WTC11 (cell line): ENCODE measurements at regions not wholly inside any gene's neighbourhood (a gene's known extent, or its start where the extent isn't known, plus 50 kb on each side); places are given as distances from the start of the nearest gene placed in this dataset.

Experiments
- ATAC-seq: fragments of 200-7000 bp; cut with Tn5 transposase; 2 replicates; pipeline ENCODE4 v1.10.0; 2021; ENCODE audit warnings: mild to moderate bottlenecking, moderate library complexity
- CTCF ChIA-PET: fragments of 300-600 bp; sonication (Branson Sonifier 250); formaldehyde crosslinking; loops from one replicate; lab custom pipeline; 2021; ENCODE audit warnings: antibody characterized with exemption; lab: Charles Lee
- POLR2A ChIA-PET: fragments of 350-600 bp; sonication (Branson Sonifier 250); formaldehyde crosslinking; loops from one replicate; lab custom pipeline; 2021; ENCODE audit warnings: antibody characterized with exemption; lab: Charles Lee
- DNase-seq: peaks from one replicate; pipeline ENCODE4 v3.0.0; 2021; ENCODE audit warnings: low spot score
- H3K27ac Mint-ChIP-seq: 2 replicates; pipeline ENCODE4 v1.8.0; 2021; ENCODE audit warnings: mixed read lengths
- H3K27me3 Mint-ChIP-seq: 2 replicates; pipeline ENCODE4 v1.8.0; 2021; ENCODE audit warnings: low read depth, mild to moderate bottlenecking, moderate library complexity, mixed read lengths
- H3K36me3 Mint-ChIP-seq: 2 replicates; pipeline ENCODE4 v1.8.0; 2021; ENCODE audit warnings: mixed read lengths
- H3K4me1 Mint-ChIP-seq: 2 replicates; pipeline ENCODE4 v1.8.0; 2022; ENCODE audit warnings: mixed read lengths
- H3K4me3 Mint-ChIP-seq: 2 replicates; pipeline ENCODE4 v1.8.0; 2021; ENCODE audit warnings: mild to moderate bottlenecking, moderate library complexity, mixed read lengths
- H3K9me3 Mint-ChIP-seq: 2 replicates; pipeline ENCODE4 v1.8.0; 2021; ENCODE audit warnings: mixed read lengths
- CREB1 ChIP-seq: sonication (generic); formaldehyde crosslinking; IDR thresholded peaks from 2 replicates; pipeline ENCODE4 v1.8.0; 2023; ENCODE audit warnings: mild to moderate bottlenecking, missing genetic modification reagents
- E2F1 ChIP-seq: sonication (generic); formaldehyde crosslinking; IDR thresholded peaks from 2 replicates; pipeline ENCODE4 v1.8.0; 2022; ENCODE audit warnings: mild to moderate bottlenecking, missing genetic modification reagents
- ELF4 ChIP-seq: sonication (generic); formaldehyde crosslinking; IDR thresholded peaks from 2 replicates; pipeline ENCODE4 v1.8.1; 2022; ENCODE audit warnings: low read depth, mild to moderate bottlenecking, moderate library complexity, missing genetic modification reagents
- ETV6 ChIP-seq: sonication (generic); formaldehyde crosslinking; IDR thresholded peaks from 2 replicates; pipeline ENCODE4 v1.8.1; 2022; ENCODE audit warnings: mild to moderate bottlenecking, missing genetic modification reagents
- FOXP1 ChIP-seq: sonication (generic); formaldehyde crosslinking; IDR thresholded peaks from 2 replicates; pipeline ENCODE4 v1.8.0; 2022; ENCODE audit warnings: missing genetic modification reagents, mild to moderate bottlenecking, moderate library complexity, borderline replicate concordance
- GABPB1 ChIP-seq: sonication (generic); formaldehyde crosslinking; IDR thresholded peaks from 2 replicates; pipeline ENCODE4 v1.8.1; 2023; ENCODE audit warnings: mild to moderate bottlenecking, missing genetic modification reagents
- HMGA2 ChIP-seq: fragments of 250-450 bp; sonication (Bioruptor Pico); IDR thresholded peaks from 2 replicates; pipeline ENCODE4 v1.4.0; 2021; ENCODE audit warnings: mild to moderate bottlenecking, moderate library complexity
- NFATC4 ChIP-seq: fragments of 250-450 bp; sonication (Bioruptor Pico); IDR thresholded peaks from 2 replicates; pipeline ENCODE4 v1.9.0; 2021; ENCODE audit warnings: mild to moderate bottlenecking
- NR2C2 ChIP-seq: sonication (generic); formaldehyde crosslinking; IDR thresholded peaks from 2 replicates; pipeline ENCODE4 v1.8.0; 2022; ENCODE audit warnings: mild to moderate bottlenecking, missing genetic modification reagents
- TCF7 ChIP-seq: sonication (generic); formaldehyde crosslinking; IDR thresholded peaks from 2 replicates; pipeline ENCODE4 v1.8.0; 2022; ENCODE audit warnings: mild to moderate bottlenecking, low read depth, missing genetic modification reagents, moderate library complexity
- TEAD1 ChIP-seq: sonication (generic); formaldehyde crosslinking; IDR thresholded peaks from 2 replicates; pipeline ENCODE4 v1.8.0; 2022; ENCODE audit warnings: mild to moderate bottlenecking, missing genetic modification reagents
- TP53 ChIP-seq: sonication (generic); formaldehyde crosslinking; IDR thresholded peaks from 2 replicates; pipeline ENCODE4 v1.8.1; 2023; ENCODE audit warnings: mild to moderate bottlenecking, missing genetic modification reagents
- ZNF263 ChIP-seq: sonication (generic); formaldehyde crosslinking; IDR thresholded peaks from 2 replicates; pipeline ENCODE4 v1.8.1; 2022; ENCODE audit warnings: low read depth, mild to moderate bottlenecking, moderate library complexity, missing genetic modification reagents
- ZNF281 ChIP-seq: sonication (generic); formaldehyde crosslinking; IDR thresholded peaks from 2 replicates; pipeline ENCODE4 v1.8.0; 2023; ENCODE audit warnings: mild to moderate bottlenecking, missing genetic modification reagents
- ZNF416 ChIP-seq: fragments of 250-450 bp; sonication (Bioruptor Pico); IDR thresholded peaks from 2 replicates; pipeline ENCODE4 v1.9.0; 2021; ENCODE audit warnings: mild to moderate bottlenecking, inconsistent platforms
- ZNF423 ChIP-seq: fragments of 250-450 bp; sonication (Bioruptor Pico); IDR thresholded peaks from 2 replicates; pipeline ENCODE4 v2.1.2; 2022; ENCODE audit warnings: mild to moderate bottlenecking, moderate library complexity
- TF ChIP-seq, protein P1 (sequence below): fragments of 250-450 bp; sonication (Bioruptor Pico); conservative IDR thresholded peaks from 2 replicates; pipeline ENCODE4 v1.9.0; 2021; ENCODE audit warnings: mild to moderate bottlenecking
- TF ChIP-seq, protein P2 (sequence below): sonication (generic); formaldehyde crosslinking; IDR thresholded peaks from 2 replicates; pipeline ENCODE4 v1.8.1; 2023; ENCODE audit warnings: mild to moderate bottlenecking, missing genetic modification reagents
- TF ChIP-seq, protein P3 (sequence below): sonication (generic); formaldehyde crosslinking; IDR thresholded peaks from 2 replicates; pipeline ENCODE4 v1.8.1; 2022; ENCODE audit warnings: low read depth, missing genetic modification reagents, borderline replicate concordance
- TF ChIP-seq, protein P4 (sequence below): fragments of 200-600 bp; IDR thresholded peaks from 2 replicates; pipeline ENCODE4 v1.8.0; 2022; ENCODE audit warnings: antibody characterized with exemption
- TF ChIP-seq, protein P5 (sequence below): sonication (generic); formaldehyde crosslinking; IDR thresholded peaks from 2 replicates; pipeline ENCODE4 v1.8.0; 2023; ENCODE audit warnings: missing genetic modification reagents

GRCh38 chr22:27447289-27447688 lies 354.3 kb downstream of the MN1 start:
- H3K27me3 Mint-ChIP-seq = peaks cover 3% of the 10 kb centered on the region; the same call in 1 of the 2 replicates
- CTCF ChIA-PET = interaction anchor here (0.5 kb wide), 1 partner anchor 54 kb away, joined by 5 read pairs; no protein-coding TSS in a partner anchor
- H3K4me1 Mint-ChIP-seq = peaks cover 26% of the 10 kb centered on the region
- POLR2A ChIA-PET = no interaction called here
- no peak overlapping the region for H3K27ac Mint-ChIP-seq
- H3K4me3 Mint-ChIP-seq = no peak overlapping the region
- H3K36me3 Mint-ChIP-seq = no peaks in the 10 kb centered on the region
- no peak for ATAC-seq
- TF ChIP-seq TEAD1 (CRISPR knock-in tag) (no peak), ZNF423 (CRISPR knock-in tag) (no peak), CREB1 (no peak)
- peaks cover 12% of the 10 kb centered on the region for H3K9me3 Mint-ChIP-seq
- DNase-seq = no peak

DNA sequence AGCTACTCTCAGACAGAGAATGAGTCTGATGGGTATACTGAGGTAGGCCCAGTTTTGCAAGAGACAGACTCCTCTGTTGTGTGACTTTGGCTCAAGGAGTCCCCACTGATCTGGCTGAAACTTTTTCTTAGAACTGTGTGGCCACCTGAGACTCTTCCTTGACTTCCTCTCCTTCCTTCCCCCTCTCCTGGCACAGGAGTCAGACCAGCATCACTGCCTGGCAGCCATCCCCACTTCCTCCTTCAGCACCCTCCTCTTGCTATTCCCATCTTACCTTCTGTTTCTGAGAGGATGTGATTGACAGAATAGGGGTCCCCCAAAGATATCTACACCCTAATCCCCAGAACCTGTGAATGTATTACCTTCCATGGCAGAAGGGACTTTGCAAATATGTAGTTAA lies 351.1 kb downstream of the MN1 start:
- H3K9me3 Mint-ChIP-seq = peaks cover 12% of the 10 kb centered on the region
- H3K4me3 Mint-ChIP-seq = no peak overlapping the region
- peaks cover 3% of the 10 kb centered on the region; the same call in 1 of the 2 replicates for H3K27me3 Mint-ChIP-seq
- no peaks in the 10 kb centered on the region for H3K36me3 Mint-ChIP-seq
- TF ChIP-seq, protein P1, sequence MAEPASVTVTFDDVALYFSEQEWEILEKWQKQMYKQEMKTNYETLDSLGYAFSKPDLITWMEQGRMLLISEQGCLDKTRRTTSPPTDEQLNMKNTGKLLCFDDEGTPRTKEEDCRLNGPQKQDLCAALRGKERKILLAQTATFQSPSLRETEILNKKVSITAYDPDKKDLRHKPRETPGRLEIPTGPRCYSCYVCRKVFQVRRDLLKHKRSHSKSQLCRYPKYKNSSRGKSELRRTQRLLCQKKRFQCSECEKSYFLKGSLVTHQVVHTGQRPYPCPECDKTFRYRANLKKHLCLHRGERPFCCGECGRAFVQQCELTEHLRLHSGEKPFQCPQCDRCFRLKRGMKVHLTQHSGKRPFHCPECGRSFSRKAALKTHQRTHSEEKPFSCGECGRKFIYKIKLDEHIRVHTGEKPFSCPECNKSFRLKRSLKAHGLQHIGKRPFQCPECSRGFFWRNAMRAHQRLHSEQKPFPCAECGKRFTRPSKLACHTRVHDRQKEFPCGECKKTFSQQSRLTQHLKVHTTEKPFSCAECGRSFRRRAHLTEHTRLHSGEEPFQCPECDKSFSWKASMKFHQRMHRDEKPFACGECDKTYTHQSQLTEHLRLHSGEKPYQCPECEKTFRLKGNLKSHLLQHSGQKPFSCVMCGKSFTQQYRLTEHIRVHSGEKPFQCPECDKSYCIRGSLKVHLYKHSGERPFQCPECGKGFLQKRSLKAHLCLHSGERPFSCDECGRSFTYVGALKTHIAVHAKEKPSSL (CRISPR knock-in tag) = no peak
- TF ChIP-seq ZNF281 (no peak), ZNF416 (CRISPR knock-in tag) (no peak), NR2C2 (CRISPR knock-in tag) (no peak), GABPB1 (no peak), ELF4 (no peak), TP53 (CRISPR knock-in tag) (no peak), ETV6 (CRISPR knock-in tag) (no peak)
- TF ChIP-seq, protein P2, sequence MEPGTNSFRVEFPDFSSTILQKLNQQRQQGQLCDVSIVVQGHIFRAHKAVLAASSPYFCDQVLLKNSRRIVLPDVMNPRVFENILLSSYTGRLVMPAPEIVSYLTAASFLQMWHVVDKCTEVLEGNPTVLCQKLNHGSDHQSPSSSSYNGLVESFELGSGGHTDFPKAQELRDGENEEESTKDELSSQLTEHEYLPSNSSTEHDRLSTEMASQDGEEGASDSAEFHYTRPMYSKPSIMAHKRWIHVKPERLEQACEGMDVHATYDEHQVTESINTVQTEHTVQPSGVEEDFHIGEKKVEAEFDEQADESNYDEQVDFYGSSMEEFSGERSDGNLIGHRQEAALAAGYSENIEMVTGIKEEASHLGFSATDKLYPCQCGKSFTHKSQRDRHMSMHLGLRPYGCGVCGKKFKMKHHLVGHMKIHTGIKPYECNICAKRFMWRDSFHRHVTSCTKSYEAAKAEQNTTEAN = no peak
- TF ChIP-seq, protein P3, sequence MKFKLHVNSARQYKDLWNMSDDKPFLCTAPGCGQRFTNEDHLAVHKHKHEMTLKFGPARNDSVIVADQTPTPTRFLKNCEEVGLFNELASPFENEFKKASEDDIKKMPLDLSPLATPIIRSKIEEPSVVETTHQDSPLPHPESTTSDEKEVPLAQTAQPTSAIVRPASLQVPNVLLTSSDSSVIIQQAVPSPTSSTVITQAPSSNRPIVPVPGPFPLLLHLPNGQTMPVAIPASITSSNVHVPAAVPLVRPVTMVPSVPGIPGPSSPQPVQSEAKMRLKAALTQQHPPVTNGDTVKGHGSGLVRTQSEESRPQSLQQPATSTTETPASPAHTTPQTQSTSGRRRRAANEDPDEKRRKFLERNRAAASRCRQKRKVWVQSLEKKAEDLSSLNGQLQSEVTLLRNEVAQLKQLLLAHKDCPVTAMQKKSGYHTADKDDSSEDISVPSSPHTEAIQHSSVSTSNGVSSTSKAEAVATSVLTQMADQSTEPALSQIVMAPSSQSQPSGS = no peak
- DNase-seq (no peak), ATAC-seq (no peak)
- ChIA-PET POLR2A (no interaction called here), CTCF (no interaction called here)
- H3K27ac Mint-ChIP-seq = no peak overlapping the region
- peaks cover 25% of the 10 kb centered on the region for H3K4me1 Mint-ChIP-seq

DNA sequence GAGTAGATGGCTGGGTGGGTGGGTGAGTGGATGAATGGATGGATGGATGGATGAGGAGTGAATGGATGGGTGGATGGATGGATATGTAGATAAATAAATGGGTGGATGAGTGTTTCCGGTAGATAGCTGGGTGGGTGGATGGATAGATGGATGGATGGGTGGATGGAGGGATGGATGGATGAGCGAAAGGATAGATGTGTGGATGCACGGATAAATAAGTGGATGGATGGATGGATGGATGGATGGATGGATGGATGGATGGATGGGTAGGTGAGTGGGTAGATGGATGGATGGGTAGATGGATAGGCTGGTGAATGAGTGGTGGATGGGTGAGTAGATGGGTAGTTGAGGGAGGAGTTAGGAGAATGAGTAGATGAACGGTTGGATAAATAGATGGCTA lies 349.3 kb downstream of the MN1 start:
- Mint-ChIP-seq H3K27me3 (peaks cover 3% of the 10 kb centered on the region; the same call in 1 of the 2 replicates), H3K36me3 (no peaks in the 10 kb centered on the region), H3K27ac (no peak overlapping the region), H3K9me3 (peaks cover 12% of the 10 kb centered on the region), H3K4me1 (peaks cover 30% of the 10 kb centered on the region), H3K4me3 (no peak overlapping the region)
- DNase-seq (no peak), ATAC-seq (no peak)
- ChIA-PET CTCF (no interaction called here), POLR2A (no interaction called here)
- TF ChIP-seq TCF7 (CRISPR knock-in tag) = no peak
- TF ChIP-seq, protein P4, sequence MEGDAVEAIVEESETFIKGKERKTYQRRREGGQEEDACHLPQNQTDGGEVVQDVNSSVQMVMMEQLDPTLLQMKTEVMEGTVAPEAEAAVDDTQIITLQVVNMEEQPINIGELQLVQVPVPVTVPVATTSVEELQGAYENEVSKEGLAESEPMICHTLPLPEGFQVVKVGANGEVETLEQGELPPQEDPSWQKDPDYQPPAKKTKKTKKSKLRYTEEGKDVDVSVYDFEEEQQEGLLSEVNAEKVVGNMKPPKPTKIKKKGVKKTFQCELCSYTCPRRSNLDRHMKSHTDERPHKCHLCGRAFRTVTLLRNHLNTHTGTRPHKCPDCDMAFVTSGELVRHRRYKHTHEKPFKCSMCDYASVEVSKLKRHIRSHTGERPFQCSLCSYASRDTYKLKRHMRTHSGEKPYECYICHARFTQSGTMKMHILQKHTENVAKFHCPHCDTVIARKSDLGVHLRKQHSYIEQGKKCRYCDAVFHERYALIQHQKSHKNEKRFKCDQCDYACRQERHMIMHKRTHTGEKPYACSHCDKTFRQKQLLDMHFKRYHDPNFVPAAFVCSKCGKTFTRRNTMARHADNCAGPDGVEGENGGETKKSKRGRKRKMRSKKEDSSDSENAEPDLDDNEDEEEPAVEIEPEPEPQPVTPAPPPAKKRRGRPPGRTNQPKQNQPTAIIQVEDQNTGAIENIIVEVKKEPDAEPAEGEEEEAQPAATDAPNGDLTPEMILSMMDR = no peak
- TF ChIP-seq ZNF263 = no peak
- no peak for TF ChIP-seq FOXP1 (CRISPR knock-in tag)
- TF ChIP-seq HMGA2 (CRISPR knock-in tag) = no peak
- no peak for TF ChIP-seq NFATC4
- TF ChIP-seq, protein P3 = no peak
- TF ChIP-seq, protein P5, sequence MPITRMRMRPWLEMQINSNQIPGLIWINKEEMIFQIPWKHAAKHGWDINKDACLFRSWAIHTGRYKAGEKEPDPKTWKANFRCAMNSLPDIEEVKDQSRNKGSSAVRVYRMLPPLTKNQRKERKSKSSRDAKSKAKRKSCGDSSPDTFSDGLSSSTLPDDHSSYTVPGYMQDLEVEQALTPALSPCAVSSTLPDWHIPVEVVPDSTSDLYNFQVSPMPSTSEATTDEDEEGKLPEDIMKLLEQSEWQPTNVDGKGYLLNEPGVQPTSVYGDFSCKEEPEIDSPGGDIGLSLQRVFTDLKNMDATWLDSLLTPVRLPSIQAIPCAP (CRISPR knock-in tag) = no peak
- no peak for TF ChIP-seq E2F1 (CRISPR knock-in tag)
